CD4-positive, alpha-beta T cell treated with Interleukin-15 for 4 hours (primary cell): ENCODE measurements at regions not wholly inside any gene's neighbourhood (a gene's known extent, or its start where the extent isn't known, plus 50 kb on each side); places are given as distances from the start of the nearest gene placed in this dataset.

Experiments used
- DNase-seq: peaks from one replicate; pipeline ENCODE4 v3.0.0-alpha.2; 2020; ENCODE audit warnings: low spot score

DNA sequence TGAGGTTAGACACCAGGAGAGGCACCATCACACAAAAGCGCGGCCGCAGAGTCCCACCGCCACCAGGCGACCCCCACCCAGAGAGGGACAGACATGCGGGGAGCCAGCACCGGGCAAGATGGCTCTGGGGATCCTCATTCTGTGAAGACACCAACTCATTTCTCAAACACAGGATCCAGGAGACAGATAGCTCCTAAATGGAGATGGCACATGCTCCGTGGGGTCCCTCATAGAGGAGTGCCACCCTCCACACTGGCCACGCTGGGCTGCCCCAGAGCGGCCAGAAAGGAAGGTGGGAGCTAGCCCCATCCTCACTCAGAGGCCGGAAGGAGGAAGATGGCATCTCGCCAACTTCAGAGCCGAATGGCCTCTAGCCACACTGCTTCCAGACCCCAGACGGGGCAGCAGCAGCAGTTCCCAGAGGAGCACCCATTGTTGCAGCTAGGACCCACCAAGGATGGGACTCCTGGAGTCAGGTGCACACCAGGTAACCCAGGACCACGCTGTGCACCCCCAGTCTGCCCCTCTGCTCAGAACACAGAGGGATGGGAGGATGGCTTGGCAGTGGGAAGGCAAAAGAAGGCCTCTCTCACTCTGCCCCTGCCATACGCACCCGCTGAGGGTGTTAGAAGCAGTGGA, 78.6 kb downstream of the ZIC5 start:
- DNase-seq, result no peak

DNA sequence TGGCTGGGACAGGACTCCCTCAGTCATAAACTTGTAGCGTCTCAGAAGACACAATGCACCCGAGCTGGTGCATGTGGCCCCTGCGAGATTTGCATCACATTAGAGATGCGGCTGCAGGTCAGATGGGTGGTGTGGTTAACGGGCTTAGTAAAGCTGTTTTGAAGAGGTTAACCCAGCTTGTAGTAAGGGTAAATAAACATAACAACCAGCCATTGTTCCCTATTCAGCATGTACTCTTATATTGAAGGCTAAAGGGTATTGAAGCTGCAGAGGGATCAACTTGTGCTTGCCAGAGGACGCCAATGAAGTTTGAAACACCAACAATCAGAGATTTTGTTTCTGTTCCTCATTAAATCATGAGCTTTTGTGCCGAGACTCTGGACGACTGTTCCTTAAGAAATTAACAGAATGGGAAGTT, 79.4 kb downstream of the ZIC5 start:
- no peak for DNase-seq

- DNase-seq, result no peak
These were observed 84.9 kb downstream of the ZIC5 start for GRCh38 chr13:99886706-99887105.

GRCh38 chr13:99884913-99885312, 86.7 kb downstream of the ZIC5 start:
- DNase-seq, result no peak

GRCh38 chr13:99883805-99884204, 87.8 kb downstream of the ZIC5 start:
- no peak for DNase-seq

- no peak for DNase-seq
These were observed 92.5 kb downstream of the ZIC5 start for GRCh38 chr13:99878921-99879610.

- no peak for DNase-seq
These were observed 94.9 kb downstream of the ZIC5 start for GRCh38 chr13:99876651-99877050.

GRCh38 chr13:99875391-99875790, 96.2 kb downstream of the ZIC5 start:
- no peak for DNase-seq

DNA sequence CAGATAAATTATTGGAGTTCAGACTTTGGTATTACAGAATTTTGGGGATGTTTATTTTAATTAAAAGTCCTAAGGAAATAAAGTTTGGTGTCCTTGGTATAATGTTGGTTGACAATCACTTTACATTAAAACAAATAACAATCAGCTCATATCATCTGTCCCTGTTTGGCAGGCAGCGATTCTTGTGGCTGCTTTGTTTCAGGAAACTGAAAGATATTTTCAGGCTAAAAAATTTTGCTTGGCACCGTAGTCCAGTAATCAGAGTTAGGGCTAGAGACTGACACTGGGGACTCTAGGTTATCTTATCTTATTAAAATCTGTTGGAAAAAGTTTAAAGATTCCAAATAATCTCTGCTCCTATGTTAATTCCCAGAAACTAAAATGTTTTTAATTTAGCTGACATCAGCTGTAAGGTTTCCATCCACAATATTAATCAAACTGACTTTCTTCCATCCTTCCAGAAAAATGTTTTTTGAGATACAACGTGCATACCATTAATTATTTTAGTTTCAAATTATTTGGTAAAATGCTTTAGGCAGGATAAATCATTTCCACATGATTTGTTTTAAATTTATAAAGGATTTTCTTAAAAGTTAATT, 97.6 kb downstream of the ZIC5 start:
- DNase-seq, result no peak

- DNase-seq, result no peak
These were observed 98.4 kb downstream of the ZIC5 start for GRCh38 chr13:99873141-99873540.

- DNase-seq, result no peak
These were observed 100.2 kb downstream of the ZIC5 start for GRCh38 chr13:99871249-99871898.

GRCh38 chr13:99870541-99870940, 101.0 kb downstream of the ZIC5 start:
- DNase-seq, result no peak

DNA sequence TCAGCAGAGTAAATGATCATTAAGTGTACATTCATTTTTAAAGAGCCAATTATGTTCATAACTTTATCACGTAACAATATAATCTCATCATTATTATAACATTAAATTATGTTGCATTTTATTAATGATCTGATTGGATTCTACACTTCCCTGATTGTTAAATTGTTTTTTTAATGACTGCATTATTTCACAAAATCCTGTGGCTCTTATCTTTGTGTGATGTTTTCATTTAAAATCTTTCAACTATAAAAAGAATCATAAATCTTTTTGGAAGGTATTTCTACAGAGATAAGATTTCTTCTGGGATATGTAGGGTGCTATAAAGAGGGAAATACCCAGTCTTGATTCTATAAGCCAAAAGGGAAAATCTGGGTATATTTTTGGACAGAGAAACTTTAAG, 101.7 kb downstream of the ZIC5 start:
- DNase-seq, result no peak

DNA sequence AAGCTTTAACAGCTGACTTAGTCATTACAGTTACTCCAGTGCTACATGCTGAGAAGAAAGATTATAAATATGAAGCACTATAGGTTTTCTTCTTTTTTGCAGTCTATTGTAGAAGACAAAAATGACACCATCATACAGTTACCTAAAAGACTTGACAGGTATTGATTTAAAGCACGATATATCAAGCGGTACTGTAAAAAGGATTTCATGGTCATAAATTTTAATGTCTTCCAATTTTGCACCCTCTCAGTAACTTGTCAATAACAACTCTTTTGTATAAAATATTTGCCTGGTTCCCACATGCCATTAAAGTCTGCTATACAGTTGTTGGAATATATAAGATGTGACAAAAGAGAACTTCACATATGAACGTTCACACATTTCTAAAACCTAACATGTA, 102.8 kb downstream of the ZIC5 start:
- DNase-seq, result no peak

- no peak for DNase-seq
These were observed 103.9 kb downstream of the ZIC5 start for GRCh38 chr13:99867535-99868257.

- DNase-seq, result no peak
These were observed 104.8 kb downstream of the ZIC5 start for GRCh38 chr13:99866781-99867180.

DNA sequence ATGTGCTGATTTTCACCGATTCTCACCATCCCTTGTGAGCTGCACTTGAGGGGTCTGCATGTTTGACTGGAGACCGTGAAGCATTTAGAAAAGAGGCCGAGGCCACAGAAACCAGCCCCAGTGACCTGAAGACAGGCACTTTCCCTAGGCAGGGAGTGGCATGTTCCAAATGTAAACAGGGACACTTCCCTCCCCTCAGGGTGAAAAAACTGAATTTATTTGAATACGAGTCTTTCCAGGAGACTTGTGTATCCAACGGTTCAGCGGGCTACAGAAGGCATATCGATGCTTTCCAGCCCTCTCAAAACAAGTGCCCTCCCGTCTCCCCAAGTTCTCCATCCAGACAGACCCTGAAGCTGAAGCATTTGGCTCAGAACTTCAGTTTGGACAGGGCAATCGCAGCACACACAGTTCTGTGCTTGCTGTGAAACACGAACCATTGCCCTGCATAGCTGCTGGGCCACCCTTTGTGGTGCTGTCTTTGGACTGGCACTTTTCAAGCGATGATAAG, 106.1 kb downstream of the ZIC5 start:
- no peak for DNase-seq

GRCh38 chr13:99864627-99864990, 107.0 kb downstream of the ZIC5 start:
- DNase-seq, result no peak

- no peak for DNase-seq
These were observed 107.6 kb downstream of the ZIC5 start for GRCh38 chr13:99863789-99864626.

DNA sequence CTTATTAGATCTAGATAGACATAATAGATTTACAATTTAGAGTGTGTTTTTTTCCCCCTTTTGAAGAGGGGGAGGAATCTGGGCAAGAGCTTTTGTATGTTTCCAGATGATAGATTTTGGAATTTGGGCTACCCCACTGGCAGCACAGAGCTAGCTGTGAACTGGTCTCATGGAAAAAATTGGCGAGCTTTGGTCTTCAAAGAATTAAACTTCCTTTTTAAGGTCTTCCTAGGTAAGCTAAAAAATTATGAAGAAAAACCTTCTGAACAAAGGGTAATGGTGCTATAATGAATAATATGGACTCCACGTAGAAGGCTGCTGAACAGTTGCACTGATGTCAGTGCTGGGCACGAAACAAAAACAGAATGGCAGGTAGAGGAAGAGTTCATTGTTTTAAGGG, 109.3 kb downstream of the ZIC5 start:
- no peak for DNase-seq

DNA sequence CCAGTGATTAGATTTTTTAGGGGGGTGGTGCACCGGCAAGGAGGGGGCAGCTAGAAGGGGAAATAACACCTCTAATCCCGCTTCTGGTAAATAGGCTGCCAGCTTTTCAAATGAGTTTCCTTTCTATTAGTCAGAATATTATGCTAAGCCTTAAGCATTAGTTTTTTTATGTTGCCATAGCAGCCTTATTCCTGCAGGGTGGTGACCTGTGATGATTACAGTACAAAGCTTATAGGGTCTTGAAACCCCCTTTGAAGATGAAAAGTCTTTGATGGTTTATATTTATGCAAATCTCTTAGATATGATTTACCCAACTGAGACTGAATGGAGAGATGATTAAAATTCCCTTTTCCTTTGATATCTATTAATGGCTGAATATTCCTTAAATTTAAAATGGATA, 109.8 kb downstream of the ZIC5 start:
- DNase-seq, result no peak
